GM12874 (cell line): ENCODE measurements at regions not wholly inside any gene's neighbourhood (a gene's known extent, or its start where the extent isn't known, plus 50 kb on each side); places are given as distances from the start of the nearest gene placed in this dataset.

Source experiments
- TF ChIP-seq, protein P1 (sequence below): IDR thresholded peaks from 2 replicates; pipeline ENCODE4 v1.5.1; 2011; ENCODE audit warnings: low read depth, mild to moderate bottlenecking, control low read depth, low read length, moderate library complexity; ENCODE audit not compliant: insufficient read depth

DNA sequence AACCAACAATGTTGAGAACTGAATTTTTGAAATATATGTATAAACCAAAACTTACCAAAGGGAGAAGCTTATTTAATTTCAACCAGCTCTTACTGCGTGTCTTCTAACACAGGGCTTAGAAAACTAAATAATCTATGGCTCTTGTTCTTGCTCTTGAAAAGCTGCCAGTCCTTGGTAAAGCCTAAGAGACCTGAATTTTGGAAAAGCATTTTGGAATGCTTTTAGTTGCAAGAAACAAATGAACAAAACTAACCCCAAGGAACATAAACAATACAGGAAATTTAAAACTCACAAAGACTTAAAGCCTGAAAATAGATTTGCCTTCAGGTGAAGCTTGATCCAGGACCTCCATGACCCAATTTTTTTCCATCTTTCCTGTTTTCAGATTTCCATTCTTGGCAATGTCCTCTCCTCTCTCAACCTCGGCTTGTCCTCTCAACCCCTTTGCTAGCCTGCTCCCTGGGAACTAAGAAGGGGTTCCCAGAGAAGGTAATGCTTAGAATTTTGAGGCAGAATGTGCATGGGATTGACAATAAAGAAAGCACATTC is 169.8 kb upstream of the NCK2 start:
- TF ChIP-seq, protein P1, sequence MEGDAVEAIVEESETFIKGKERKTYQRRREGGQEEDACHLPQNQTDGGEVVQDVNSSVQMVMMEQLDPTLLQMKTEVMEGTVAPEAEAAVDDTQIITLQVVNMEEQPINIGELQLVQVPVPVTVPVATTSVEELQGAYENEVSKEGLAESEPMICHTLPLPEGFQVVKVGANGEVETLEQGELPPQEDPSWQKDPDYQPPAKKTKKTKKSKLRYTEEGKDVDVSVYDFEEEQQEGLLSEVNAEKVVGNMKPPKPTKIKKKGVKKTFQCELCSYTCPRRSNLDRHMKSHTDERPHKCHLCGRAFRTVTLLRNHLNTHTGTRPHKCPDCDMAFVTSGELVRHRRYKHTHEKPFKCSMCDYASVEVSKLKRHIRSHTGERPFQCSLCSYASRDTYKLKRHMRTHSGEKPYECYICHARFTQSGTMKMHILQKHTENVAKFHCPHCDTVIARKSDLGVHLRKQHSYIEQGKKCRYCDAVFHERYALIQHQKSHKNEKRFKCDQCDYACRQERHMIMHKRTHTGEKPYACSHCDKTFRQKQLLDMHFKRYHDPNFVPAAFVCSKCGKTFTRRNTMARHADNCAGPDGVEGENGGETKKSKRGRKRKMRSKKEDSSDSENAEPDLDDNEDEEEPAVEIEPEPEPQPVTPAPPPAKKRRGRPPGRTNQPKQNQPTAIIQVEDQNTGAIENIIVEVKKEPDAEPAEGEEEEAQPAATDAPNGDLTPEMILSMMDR = no peak

DNA sequence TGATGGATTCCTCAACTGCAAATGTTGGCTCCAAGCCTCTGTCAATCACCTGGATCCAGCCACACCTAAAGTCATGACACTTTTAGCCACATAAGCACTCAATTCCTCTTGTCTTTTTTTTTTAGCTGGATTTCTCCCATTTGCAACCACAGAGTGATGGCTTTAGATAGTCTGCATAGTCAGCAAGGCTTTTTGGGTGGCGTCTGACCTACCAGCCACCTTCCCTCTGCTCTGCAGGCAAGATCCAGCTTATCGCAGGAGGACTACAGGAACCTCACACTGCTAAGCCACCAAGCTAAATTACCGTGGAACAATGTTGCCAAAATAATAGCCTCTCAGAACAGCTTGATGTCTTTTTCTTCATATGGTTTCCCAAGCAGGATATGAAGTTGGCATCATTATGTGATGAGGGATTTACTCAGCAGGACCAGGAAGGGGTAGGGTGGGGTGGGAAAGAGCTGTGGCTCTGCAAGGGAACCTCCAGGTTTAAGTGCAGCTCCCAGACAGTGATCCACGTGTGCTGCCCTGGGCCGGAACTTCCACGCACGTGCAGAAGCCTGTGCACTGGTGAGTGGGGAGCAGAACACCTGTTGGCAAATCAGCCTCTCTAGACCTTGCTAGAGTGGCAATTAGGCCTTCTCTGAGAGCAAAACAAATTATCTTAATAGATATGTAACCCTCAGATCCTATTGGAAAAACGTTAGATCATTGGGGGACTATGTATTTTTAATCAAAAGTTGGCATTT is 170.6 kb upstream of the NCK2 start:
- TF ChIP-seq, protein P1 = no peak

DNA sequence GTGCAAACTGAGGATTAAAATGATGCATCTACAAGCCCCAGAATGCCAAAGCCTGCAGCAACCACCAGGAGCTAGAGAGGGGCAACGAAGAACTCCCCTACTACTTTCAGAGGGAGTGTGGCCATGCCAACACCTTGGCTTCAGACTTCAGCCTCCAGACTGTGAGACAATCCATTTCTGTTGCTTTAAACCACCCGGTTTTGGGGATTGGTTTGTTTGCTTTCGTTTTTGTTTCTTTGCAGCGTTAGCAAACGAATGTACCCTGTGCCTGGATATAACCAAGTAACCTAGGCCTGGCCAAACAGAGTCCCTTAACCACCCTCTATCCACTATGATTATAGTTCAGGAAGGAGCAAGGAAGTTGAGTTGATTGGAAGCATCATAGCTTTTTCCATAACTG is 171.2 kb upstream of the NCK2 start:
- TF ChIP-seq, protein P1 = no peak

DNA sequence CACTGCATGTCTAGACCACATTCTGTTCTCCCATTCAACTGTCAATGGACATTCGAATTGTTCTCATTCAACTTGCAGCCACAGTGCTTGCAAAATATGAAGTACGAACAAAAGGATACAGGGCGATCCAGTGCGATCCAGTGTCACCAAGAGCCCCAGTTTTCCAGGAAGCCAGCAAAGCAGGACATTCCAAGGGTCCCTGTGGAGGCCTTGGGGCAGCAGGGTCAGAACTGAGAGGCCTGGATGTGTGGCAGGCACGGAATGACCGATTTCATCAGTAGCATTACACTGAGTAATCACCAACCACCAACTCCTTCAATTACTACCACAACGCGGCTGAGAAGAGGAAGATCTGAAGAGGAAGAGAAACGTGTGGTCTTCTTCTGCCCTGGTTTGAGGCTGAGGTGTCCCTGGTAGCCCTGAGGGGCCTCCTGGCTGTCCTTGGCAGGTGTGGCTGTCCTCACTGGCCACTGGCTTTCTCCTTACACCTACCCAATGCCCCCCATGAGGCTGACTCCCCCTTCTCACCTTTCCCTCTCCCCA is 172.7 kb upstream of the FHL2 start:
- TF ChIP-seq, protein P1 = no peak

DNA sequence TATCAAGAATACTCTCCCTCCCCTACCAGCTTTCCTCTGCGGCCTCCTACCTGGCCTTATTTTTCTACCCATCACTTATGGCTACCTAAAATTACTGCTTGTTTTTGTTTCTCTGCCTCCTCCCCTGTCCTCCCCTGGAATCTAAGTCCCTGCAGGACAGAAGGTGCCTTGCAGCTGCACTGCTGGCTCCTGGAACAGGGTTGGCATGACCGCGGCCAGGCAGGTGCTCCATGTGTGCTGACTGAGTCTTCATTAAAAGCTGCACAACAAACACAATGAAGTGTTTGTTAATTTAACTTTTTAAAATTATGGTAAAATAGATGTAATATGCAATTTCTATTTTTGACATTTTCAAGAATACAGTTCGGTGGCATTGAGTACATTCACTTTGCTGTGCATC is 171.9 kb upstream of the FHL2 start:
- TF ChIP-seq, protein P1 = no peak

DNA sequence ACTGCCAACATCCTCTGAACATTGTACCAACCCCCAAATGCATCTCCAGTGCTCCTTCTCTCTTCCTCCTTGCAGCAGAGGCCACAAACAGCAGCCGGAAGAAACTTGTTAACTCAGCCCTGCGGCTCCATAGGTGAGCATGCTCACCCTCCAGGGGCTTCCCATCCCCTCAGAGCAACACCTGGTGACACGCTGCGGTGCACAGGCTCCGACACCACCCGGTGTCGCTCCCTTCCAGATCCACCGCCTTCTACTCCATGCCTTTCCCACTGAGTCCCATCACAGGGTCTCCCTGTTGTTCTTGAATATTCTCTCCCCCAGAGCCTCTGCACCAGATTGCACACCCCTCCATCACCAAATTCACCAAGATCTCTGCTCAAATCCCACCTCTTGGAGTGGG is 171.5 kb upstream of the FHL2 start:
- TF ChIP-seq, protein P1 = no peak

DNA sequence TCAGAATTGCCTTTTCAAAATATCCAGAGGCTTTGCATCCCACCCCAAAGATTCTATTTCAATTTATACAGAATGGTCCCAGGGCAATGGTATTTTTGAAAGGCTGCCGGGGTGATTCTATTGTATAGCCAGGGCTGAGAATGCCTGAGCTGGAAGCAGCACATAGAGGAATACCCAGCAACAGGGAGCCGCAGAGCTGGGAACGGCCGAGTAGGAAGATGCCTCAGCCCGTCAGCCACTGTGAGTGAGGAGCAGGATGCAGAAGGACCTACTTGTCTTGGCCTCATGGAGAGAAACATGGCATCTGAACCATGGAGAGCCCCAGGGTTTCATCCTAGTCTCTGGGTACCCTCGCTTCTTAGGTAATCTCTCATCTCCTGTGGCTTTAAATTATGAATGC is 170.8 kb upstream of the FHL2 start:
- TF ChIP-seq, protein P1 = no peak
